Gastrocnemius medialis (tissue), 4 donors: ENCODE measurements at regions not wholly inside any gene's neighbourhood (a gene's known extent, or its start where the extent isn't known, plus 50 kb on each side); places are given as distances from the start of the nearest gene placed in this dataset.

Experiments
- ATAC-seq, 2 donors: fragments of 150-250 bp; one replicate each; pipeline ENCODE4 v1.9.1; 2016
- DNase-seq, 2 donors: peaks; one replicate each; pipeline ENCODE4 v3.0.0-alpha.2; 2019
- H3K27ac ChIP-seq, 4 donors: fragments of 200-600 bp; sonication (generic); 1 replicate in 1 of 4; 2 replicates in 3 of 4; pipeline ENCODE4 v1.5.1; 2016 to 2018; ENCODE audit warnings: mild to moderate bottlenecking in 2 of 4, moderate library complexity in 1 of 4
- H3K27me3 ChIP-seq, 3 donors: fragments of 200-600 bp; sonication (generic) in 2 of 3; 1 replicate in 1 of 3; 2 replicates in 2 of 3; pipeline versions ENCODE4 v1.5.1 to v1.6.0; 2016 to 2019; ENCODE audit warnings: mild to moderate bottlenecking in 1 of 3, moderate library complexity in 1 of 3
- H3K36me3 ChIP-seq, 2 donors: fragments of 200-600 bp; sonication (generic) in 1 of 2; one replicate each; pipeline ENCODE4 v1.5.1; 2017 to 2018
- H3K4me1 ChIP-seq, 2 donors: fragments of 200-600 bp; sonication (generic) in 1 of 2; one replicate each; pipeline ENCODE4 v1.5.1; 2016 to 2017; ENCODE audit warnings: mild to moderate bottlenecking in 2 of 2
- H3K4me3 ChIP-seq, 4 donors: fragments of 200-600 bp; sonication (generic) in 3 of 4; 1 replicate in 1 of 4; 2 replicates in 3 of 4; pipeline ENCODE4 v1.5.1; 2016 to 2019; ENCODE audit warnings: mild to moderate bottlenecking in 2 of 4
- H3K9me3 ChIP-seq, 3 donors: fragments of 200-600 bp; sonication (generic) in 2 of 3; 1 replicate in 1 of 3; 2 replicates in 2 of 3; pipeline ENCODE4 v1.5.1; 2016 to 2019
- POLR2A ChIP-seq, 2 donors: fragments of 450-650 bp; IDR thresholded peaks; one replicate each; pipeline ENCODE4 v1.6.1; 2017; ENCODE audit warnings: antibody characterized with exemption in 2 of 2, mild to moderate bottlenecking in 2 of 2, moderate library complexity in 2 of 2
- in situ Hi-C, 4 donors: fragments of 200-750 bp; cut with MboI; loops; one replicate each; pipeline versions ENCODE4 v1.15.0 to v1.8.0; 2017; ENCODE audit warnings: low sequenced_read_pairs in 4 of 4
- intact Hi-C: fragments of 100-400 bp; cut with DNase I; formaldehyde crosslinking; loops from one replicate; pipeline ENCODE4 v1.15.1; 2023; ENCODE audit warnings: low total_unique reads
- TF ChIP-seq, protein P1 (sequence below), 5 experiments: fragments of 450-650 bp in 3 of 5; fragments of 200-600 bp in 2 of 5; sonication (generic) in 2 of 5; IDR thresholded peaks in 4 of 5; conservative IDR thresholded peaks in 1 of 5; 1 replicate in 4 of 5; 2 replicates in 1 of 5; pipeline ENCODE4 v1.5.1; 2016 to 2019; ENCODE audit warnings: antibody characterized with exemption in 5 of 5, mild to moderate bottlenecking in 3 of 5, moderate library complexity in 3 of 5

DNA sequence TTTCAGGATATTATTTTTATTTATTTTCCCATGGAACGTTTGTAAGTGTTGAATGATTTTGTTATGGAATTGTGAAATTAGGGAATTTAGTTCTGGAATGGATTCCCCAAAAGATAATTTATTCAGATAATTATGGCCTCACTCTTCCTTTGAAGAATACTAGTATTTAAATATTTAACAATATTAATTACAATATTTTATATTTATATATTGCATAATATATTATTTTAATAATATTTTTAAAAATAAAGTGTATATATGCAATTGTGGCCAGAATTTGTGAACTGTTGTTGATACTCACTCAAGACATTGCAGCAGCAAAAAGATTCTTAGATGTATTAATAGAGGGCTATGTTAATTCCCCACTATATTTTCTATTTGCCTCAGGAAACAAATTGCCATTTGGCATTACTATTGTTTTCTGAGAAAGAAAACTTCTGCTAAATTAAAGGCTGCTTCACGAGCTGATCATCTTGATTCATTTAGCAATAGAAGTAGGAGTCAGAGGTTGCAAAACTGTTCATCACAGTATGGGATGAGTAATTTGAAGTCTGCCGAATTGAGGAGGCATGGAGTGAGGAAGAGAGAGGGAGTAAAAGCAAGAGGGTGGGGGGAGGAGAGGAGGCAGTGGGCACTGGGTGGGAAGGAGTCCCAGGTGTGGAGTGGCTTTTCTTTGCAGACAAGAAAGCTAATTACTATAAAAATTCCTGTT is 729.2 kb downstream of the DHX35 start:
- in situ Hi-C loops (no loop called here), intact Hi-C loops (no loop called here)
- no peaks in the 10 kb centered on the region for H3K27me3 ChIP-seq

DNA sequence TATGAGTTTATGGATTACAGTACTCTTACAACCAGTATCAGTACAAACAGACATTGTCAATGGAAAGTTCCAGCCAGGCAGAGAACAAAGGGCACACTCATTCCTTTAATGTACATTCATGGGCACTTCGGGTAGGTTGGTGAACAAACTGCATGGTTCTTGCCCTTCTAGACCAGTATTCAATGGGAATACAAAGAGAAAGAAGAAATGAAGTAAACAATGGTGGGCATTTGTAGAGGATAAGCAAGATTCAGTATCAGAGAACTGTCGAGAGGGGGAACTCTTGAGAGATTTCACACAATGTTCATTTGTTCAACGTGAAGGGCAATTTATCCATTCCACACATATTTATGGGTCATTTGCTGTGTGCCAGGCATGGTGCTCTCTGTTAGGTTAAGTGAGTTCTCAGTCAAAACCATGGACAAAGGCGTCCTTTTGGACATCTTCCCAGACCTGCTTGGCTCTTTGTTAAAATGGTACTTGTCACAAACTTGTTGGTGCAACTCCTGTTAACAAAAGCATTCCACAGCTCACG is 714.8 kb downstream of the DHX35 start:
- DNase-seq (no peak), ATAC-seq (no peak)
- Histone ChIP-seq H3K27ac (no peak overlapping the region), H3K27me3 (no peaks in the 10 kb centered on the region), H3K4me3 (no peak overlapping the region), H3K4me1 (no peaks in the 10 kb centered on the region), H3K36me3 (no peaks in the 10 kb centered on the region), H3K9me3 (no peaks in the 10 kb centered on the region)
- TF ChIP-seq, protein P1, sequence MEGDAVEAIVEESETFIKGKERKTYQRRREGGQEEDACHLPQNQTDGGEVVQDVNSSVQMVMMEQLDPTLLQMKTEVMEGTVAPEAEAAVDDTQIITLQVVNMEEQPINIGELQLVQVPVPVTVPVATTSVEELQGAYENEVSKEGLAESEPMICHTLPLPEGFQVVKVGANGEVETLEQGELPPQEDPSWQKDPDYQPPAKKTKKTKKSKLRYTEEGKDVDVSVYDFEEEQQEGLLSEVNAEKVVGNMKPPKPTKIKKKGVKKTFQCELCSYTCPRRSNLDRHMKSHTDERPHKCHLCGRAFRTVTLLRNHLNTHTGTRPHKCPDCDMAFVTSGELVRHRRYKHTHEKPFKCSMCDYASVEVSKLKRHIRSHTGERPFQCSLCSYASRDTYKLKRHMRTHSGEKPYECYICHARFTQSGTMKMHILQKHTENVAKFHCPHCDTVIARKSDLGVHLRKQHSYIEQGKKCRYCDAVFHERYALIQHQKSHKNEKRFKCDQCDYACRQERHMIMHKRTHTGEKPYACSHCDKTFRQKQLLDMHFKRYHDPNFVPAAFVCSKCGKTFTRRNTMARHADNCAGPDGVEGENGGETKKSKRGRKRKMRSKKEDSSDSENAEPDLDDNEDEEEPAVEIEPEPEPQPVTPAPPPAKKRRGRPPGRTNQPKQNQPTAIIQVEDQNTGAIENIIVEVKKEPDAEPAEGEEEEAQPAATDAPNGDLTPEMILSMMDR (IDR thresholded peaks at IDR 0.05 in 4 of 5, conservative IDR thresholded peaks at IDR 0.05 in 1 of 5) = no peak
- TF ChIP-seq POLR2A (IDR thresholded peaks at IDR 0.05) = no peak
- in situ Hi-C loops (no loop called here), intact Hi-C loops (no loop called here)

More for the DNA sequence above, 729.2 kb downstream of the DHX35 start:
- no peak for TF ChIP-seq POLR2A (IDR thresholded peaks at IDR 0.05)
- DNase-seq (no peak), ATAC-seq (no peak)
- no peak overlapping the region for H3K27ac ChIP-seq
- no peak overlapping the region for H3K4me3 ChIP-seq
- H3K9me3 ChIP-seq = no peaks in the 10 kb centered on the region
- H3K36me3 ChIP-seq = no peaks in the 10 kb centered on the region
- no peaks in the 10 kb centered on the region for H3K4me1 ChIP-seq

DNA sequence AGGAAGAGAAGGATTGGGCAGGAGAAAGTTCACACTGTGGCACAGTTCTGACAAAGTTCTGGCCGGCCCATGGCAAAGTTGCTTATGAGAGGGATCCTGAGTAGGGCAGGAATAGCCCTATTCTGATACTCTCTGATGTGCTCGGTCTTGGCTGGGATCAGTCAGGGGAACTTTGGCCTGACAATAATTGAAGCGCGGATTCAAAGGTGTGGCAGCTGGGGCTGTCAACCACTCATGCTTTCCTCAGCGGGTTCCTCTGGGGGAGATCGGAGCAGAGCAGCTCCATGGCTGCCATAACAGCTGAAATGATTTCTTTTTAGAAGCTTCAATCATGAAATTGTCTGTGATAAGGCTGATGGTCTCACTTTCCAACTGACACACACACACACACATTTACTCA is 714.1 kb downstream of the DHX35 start:
- Histone ChIP-seq H3K9me3 (no peaks in the 10 kb centered on the region), H3K27me3 (no peaks in the 10 kb centered on the region), H3K4me3 (no peak overlapping the region), H3K36me3 (no peaks in the 10 kb centered on the region), H3K27ac (no peak overlapping the region), H3K4me1 (no peaks in the 10 kb centered on the region)
- DNase-seq = no peak
- intact Hi-C loops (no loop called here), in situ Hi-C loops (no loop called here)
- no peak for ATAC-seq
- TF ChIP-seq POLR2A (IDR thresholded peaks at IDR 0.05) = no peak
- TF ChIP-seq, protein P1 (IDR thresholded peaks at IDR 0.05 in 4 of 5, conservative IDR thresholded peaks at IDR 0.05 in 1 of 5) = no peak

DNA sequence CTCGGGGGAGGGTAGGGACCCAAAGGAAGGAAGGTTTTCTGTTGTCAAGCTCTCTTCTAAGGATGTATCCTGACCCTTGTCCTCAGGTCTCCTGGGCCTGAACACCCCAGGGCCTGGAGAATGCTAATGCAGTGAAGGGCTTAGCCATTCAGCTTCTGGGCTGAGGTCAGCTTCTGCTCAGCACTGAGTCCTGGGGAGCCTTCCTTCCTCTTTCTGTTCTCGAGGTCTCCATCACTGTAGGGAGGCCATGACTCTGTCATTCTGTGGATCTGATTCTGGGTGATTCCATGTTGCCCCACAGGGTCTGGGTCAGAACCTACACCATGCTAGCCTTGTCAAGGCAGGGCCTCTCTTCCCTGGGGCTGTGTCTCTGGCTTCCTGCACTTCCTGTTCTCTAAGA is 712.7 kb downstream of the DHX35 start:
- DNase-seq (no peak), ATAC-seq (no peak)
- Histone ChIP-seq H3K4me3 (no peak overlapping the region), H3K27ac (no peak overlapping the region), H3K9me3 (no peaks in the 10 kb centered on the region), H3K4me1 (no peaks in the 10 kb centered on the region), H3K27me3 (no peaks in the 10 kb centered on the region), H3K36me3 (no peaks in the 10 kb centered on the region)
- in situ Hi-C loops = no loop called here
- no peak for TF ChIP-seq POLR2A (IDR thresholded peaks at IDR 0.05)
- intact Hi-C loops = no loop called here

DNA sequence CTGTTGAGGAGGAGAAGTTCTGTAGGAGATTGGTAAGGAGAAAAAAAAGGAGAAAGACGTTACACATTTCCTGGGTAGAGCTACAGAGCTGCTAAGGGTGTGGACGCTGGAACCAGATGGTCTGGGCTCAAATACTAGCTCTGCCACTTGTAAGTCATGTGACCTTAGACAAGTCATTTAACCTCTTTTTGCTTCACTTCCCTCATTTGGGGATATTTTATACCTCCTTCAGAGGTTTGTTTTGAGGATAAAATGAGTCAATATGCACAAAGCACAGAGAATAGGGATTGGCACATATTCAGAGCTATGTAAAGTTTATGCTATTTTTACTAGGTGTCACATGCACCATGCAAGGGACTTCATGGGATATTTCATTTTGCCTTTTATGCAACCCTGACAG is 708.8 kb downstream of the DHX35 start:
- TF ChIP-seq, protein P1 (IDR thresholded peaks at IDR 0.05 in 4 of 5, conservative IDR thresholded peaks at IDR 0.05 in 1 of 5) = no peak
- no peak for TF ChIP-seq POLR2A (IDR thresholded peaks at IDR 0.05)
- DNase-seq = no peak
- Histone ChIP-seq H3K4me3 (no peak overlapping the region), H3K9me3 (no peaks in the 10 kb centered on the region), H3K36me3 (no peaks in the 10 kb centered on the region), H3K27me3 (no peaks in the 10 kb centered on the region), H3K27ac (no peak overlapping the region), H3K4me1 (no peaks in the 10 kb centered on the region)
- no peak for ATAC-seq
- intact Hi-C loops = no loop called here
- in situ Hi-C loops = no loop called here
